Activated CD8-positive, alpha-beta T cell treated with anti-CD3 and anti-CD28 coated beads for 36 hours (primary cell): ENCODE measurements at regions not wholly inside any gene's neighbourhood (a gene's known extent, or its start where the extent isn't known, plus 50 kb on each side); places are given as distances from the start of the nearest gene placed in this dataset.

Source experiments
- ATAC-seq: fragments of 200-7000 bp; cut with Tn5 transposase; one replicate; pipeline ENCODE4 v1.10.0; 2021; ENCODE audit warnings: mild to moderate bottlenecking, moderate library complexity
- CTCF ChIA-PET: fragments of 350-600 bp; sonication (Branson Sonifier 250); formaldehyde crosslinking; loops from one replicate; lab custom pipeline; 2021; ENCODE audit warnings: antibody characterized with exemption; lab: Charles Lee
- POLR2A ChIA-PET: fragments of 350-600 bp; sonication (Branson Sonifier 250); formaldehyde crosslinking; loops from one replicate; lab custom pipeline; 2021; ENCODE audit warnings: antibody characterized with exemption; lab: Charles Lee
- DNase-seq: peaks from one replicate; pipeline ENCODE4 v3.0.0-alpha.2; 2020
- H3K27ac Mint-ChIP-seq: one replicate; pipeline ENCODE4 v1.8.0; 2021; ENCODE audit warnings: mild to moderate bottlenecking, mixed read lengths
- H3K27me3 Mint-ChIP-seq: one replicate; pipeline ENCODE4 v1.8.0; 2021; ENCODE audit warnings: mixed read lengths
- H3K36me3 Mint-ChIP-seq: one replicate; pipeline ENCODE4 v1.8.0; 2021; ENCODE audit warnings: low read depth, mixed read lengths
- H3K4me1 Mint-ChIP-seq: one replicate; pipeline ENCODE4 v1.8.0; 2021; ENCODE audit warnings: low read depth, mixed read lengths
- H3K4me3 Mint-ChIP-seq: one replicate; pipeline ENCODE4 v1.8.0; 2021; ENCODE audit warnings: mild to moderate bottlenecking, moderate library complexity, mixed read lengths
- H3K9me3 Mint-ChIP-seq: one replicate; pipeline ENCODE4 v1.8.0; 2021; ENCODE audit warnings: mixed read lengths
- intact Hi-C: fragments of 100-400 bp; cut with micrococcal nuclease; formaldehyde crosslinking; loops from one replicate; pipeline ENCODE4 v1.10.0; 2022
- TF ChIP-seq, protein P1 (sequence below): fragments of 200-600 bp; IDR thresholded peaks from one replicate; pipeline ENCODE4 v1.8.0; 2022; ENCODE audit warnings: antibody characterized with exemption, mild to moderate bottlenecking

DNA sequence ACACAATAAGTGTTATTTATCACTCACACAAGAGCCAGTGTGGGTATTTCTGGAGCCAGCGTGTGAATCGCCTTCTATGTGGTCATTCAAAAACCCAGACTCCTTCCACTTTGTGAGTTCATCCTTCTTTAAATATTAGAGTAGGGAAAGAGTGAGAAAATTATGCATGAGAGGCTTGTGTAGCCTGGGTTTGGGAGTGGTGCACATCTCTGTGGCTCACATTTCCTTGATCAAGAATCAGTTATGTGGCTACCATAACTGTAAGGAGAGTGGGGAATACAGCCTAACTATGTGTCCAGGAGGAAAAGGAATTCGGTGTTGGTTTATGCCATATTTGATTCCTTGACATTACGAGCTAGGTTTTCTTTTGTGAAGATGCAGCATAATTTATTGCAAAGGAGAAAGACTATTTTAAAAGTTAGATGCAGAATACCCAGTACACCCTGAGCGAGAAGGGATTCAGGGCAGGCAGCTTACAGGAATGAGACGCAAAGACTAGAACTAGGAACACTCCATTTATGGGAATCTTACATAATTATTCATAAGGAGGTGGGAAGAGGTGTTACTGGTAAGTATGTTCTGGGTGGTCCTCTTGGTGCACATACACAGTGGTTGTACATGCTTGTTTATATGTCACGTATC lies 638.5 kb downstream of the COL12A1 start:
- no peak overlapping the region for H3K27ac Mint-ChIP-seq

DNA sequence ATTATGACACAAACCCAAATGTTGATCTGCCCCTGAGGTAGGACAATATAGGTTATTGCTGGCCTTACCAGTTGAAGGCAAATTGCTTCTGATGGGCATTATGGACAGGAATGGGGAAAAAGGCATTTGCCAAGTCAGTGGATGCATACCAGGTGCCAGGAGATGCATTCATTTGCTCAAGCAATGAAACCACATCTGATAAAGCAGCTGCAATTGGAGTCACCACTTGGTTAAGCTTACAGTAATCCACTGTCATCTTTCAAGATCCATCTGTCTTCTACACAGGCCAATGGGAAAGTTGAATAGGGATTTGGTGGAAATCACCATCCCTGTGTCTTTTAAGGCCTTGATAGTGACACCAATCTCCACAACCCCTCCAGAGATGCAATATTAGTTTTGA lies 648.6 kb downstream of the COL12A1 start:
- intact Hi-C loops, result no loop called here
- Mint-ChIP-seq H3K4me3 (no peak overlapping the region), H3K27me3 (no peaks in the 10 kb centered on the region), H3K4me1 (no peaks in the 10 kb centered on the region), H3K27ac (no peak overlapping the region), H3K9me3 (peaks cover 8% of the 10 kb centered on the region), H3K36me3 (no peaks in the 10 kb centered on the region)
- ATAC-seq (no peak), DNase-seq (no peak)
- ChIA-PET CTCF (no interaction called here), POLR2A (no interaction called here)
- TF ChIP-seq, protein P1, sequence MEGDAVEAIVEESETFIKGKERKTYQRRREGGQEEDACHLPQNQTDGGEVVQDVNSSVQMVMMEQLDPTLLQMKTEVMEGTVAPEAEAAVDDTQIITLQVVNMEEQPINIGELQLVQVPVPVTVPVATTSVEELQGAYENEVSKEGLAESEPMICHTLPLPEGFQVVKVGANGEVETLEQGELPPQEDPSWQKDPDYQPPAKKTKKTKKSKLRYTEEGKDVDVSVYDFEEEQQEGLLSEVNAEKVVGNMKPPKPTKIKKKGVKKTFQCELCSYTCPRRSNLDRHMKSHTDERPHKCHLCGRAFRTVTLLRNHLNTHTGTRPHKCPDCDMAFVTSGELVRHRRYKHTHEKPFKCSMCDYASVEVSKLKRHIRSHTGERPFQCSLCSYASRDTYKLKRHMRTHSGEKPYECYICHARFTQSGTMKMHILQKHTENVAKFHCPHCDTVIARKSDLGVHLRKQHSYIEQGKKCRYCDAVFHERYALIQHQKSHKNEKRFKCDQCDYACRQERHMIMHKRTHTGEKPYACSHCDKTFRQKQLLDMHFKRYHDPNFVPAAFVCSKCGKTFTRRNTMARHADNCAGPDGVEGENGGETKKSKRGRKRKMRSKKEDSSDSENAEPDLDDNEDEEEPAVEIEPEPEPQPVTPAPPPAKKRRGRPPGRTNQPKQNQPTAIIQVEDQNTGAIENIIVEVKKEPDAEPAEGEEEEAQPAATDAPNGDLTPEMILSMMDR, result no peak

More for the DNA sequence above, 638.5 kb downstream of the COL12A1 start:
- ATAC-seq (no peak), DNase-seq (no peak)
- Mint-ChIP-seq H3K4me3 (no peak overlapping the region), H3K27me3 (no peaks in the 10 kb centered on the region), H3K4me1 (no peaks in the 10 kb centered on the region), H3K36me3 (no peaks in the 10 kb centered on the region), H3K9me3 (no peaks in the 10 kb centered on the region)
- ChIA-PET CTCF (no interaction called here), POLR2A (no interaction called here)
- intact Hi-C loops, result no loop called here
- TF ChIP-seq, protein P1, result no peak

DNA sequence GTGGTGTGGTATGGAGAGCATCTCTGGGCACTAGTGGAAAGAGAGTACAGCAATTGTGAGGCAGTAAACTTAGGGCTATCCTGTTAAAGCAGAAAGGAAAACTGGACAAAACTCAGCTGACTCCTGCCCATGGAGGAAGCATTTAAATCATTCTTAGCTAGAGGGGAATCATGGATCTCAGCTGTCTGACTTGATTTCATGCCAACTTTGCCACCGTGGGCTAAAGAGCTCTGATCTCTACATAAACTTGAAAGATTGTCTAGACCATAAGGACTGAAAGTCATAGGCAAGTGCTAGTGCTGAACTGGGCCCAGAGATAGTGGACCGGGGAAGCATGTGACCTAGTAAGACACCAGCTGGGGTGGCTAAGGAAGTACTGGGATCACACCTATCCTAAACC lies 651.8 kb downstream of the COL12A1 start:
- ChIA-PET CTCF (no interaction called here), POLR2A (no interaction called here)
- DNase-seq (no peak), ATAC-seq (no peak)
- H3K4me1 Mint-ChIP-seq, result no peaks in the 10 kb centered on the region
- H3K36me3 Mint-ChIP-seq, result no peaks in the 10 kb centered on the region
- H3K4me3 Mint-ChIP-seq, result no peak overlapping the region
- H3K27me3 Mint-ChIP-seq, result no peaks in the 10 kb centered on the region
- H3K9me3 Mint-ChIP-seq, result peaks cover 7% of the 10 kb centered on the region
- TF ChIP-seq, protein P1, result no peak
- intact Hi-C loops, result no loop called here
- no peak overlapping the region for H3K27ac Mint-ChIP-seq

DNA sequence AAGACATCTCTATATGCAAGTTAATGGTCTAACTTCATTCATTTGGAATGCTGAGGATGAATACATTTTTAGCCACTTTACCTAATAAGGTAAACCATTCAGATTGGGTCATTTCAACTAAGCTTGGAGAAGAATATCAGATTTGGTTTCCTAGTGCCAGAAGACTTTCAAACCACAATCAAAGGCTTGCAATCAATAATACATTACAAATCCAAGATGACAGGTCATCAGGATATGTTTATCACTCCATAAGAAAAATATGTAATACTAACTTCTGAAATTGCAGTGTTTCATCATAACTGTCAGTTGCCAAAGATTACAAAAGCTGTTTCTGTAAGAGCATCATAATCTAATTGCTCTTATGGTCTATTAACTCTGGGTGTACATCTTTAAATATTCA lies 654.0 kb downstream of the COL12A1 start:
- CTCF ChIA-PET, result no interaction called here
- Mint-ChIP-seq H3K9me3 (peaks cover 5% of the 10 kb centered on the region), H3K27ac (no peak overlapping the region), H3K4me3 (no peak overlapping the region), H3K36me3 (no peaks in the 10 kb centered on the region), H3K4me1 (no peaks in the 10 kb centered on the region), H3K27me3 (no peaks in the 10 kb centered on the region)
- intact Hi-C loops, result no loop called here
- POLR2A ChIA-PET, result no interaction called here
- DNase-seq (no peak), ATAC-seq (no peak)
- TF ChIP-seq, protein P1, result no peak

DNA sequence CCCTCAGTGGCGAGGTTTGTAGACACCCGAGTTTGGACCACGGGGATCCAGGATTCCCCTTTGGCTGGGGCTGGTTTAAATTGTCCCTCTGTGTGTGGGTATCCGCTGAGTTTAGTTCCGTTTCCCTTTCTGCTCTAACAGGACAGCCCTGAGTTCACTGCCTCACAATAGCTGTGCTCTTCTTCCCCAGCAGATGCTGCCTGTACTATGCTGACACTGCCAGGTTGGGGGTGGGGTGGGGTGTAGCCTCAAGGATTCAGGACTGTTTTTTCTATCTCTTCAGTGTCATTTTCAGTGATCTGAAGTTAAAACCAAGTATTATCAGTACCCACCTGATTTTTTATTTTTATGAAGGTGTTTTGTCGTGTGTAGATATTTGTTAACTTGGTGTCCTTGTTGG lies 655.0 kb downstream of the COL12A1 start:
- CTCF ChIA-PET, result no interaction called here
- no peaks in the 10 kb centered on the region for H3K27me3 Mint-ChIP-seq
- no peak overlapping the region for H3K27ac Mint-ChIP-seq
- no peak for ATAC-seq
- no peaks in the 10 kb centered on the region for H3K36me3 Mint-ChIP-seq
- TF ChIP-seq, protein P1, result no peak
- intact Hi-C loops, result no loop called here
- no peak for DNase-seq
- H3K4me3 Mint-ChIP-seq, result no peak overlapping the region
- no peaks in the 10 kb centered on the region for H3K4me1 Mint-ChIP-seq
- H3K9me3 Mint-ChIP-seq, result peaks cover 4% of the 10 kb centered on the region
- POLR2A ChIA-PET, result no interaction called here
